ENCODE measurements at regions not wholly inside any gene's neighbourhood (a gene's known extent, or its start where the extent isn't known, plus 50 kb on each side); places are given as distances from the start of the nearest gene placed in this dataset.
"Not testable (repeated sequence)": the region's sequence is repeated elsewhere in the genome, so short reads cannot be mapped to it uniquely, and the experiment has no call there.

GRCh38 chr1:96072021-96072420 is 649.6 kb upstream of the PTBP2 start:
- no peak for DNase-seq (ENCODE audit: low spot score)

- no peak for DNase-seq (ENCODE audit: low spot score)
Measured at GRCh38 chr1:96073100-96073499, 648.5 kb upstream of the PTBP2 start.

GRCh38 chr1:96074422-96074821 is 647.2 kb upstream of the PTBP2 start:
- no peak for DNase-seq (ENCODE audit: low spot score)

GRCh38 chr1:96074876-96075577 is 646.6 kb upstream of the PTBP2 start:
- no peak for DNase-seq (ENCODE audit: low spot score)

- no peak for DNase-seq (ENCODE audit: low spot score)
Measured at GRCh38 chr1:96075704-96076455, 645.7 kb upstream of the PTBP2 start.

- DNase-seq (ENCODE audit: low spot score), result no peak
Measured at GRCh38 chr1:96076589-96076988, 645.0 kb upstream of the PTBP2 start.

GRCh38 chr1:96079581-96079980 is 642.0 kb upstream of the PTBP2 start:
- no peak for DNase-seq (ENCODE audit: low spot score)

GRCh38 chr1:96080925-96081324 is 640.7 kb upstream of the PTBP2 start:
- no peak for DNase-seq (ENCODE audit: low spot score)

GRCh38 chr1:96087719-96088118 is 633.9 kb upstream of the PTBP2 start:
- no peak for DNase-seq (ENCODE audit: low spot score)

- DNase-seq (ENCODE audit: low spot score), result no peak
Measured at GRCh38 chr1:96090134-96090533, 631.5 kb upstream of the PTBP2 start.

GRCh38 chr1:96095849-96096612 is 625.6 kb upstream of the PTBP2 start:
- DNase-seq (ENCODE audit: low spot score), result no peak

GRCh38 chr1:96096613-96097321 is 624.8 kb upstream of the PTBP2 start:
- no peak for DNase-seq (ENCODE audit: low spot score)

GRCh38 chr1:96104506-96104905 is 617.1 kb upstream of the PTBP2 start:
- DNase-seq (ENCODE audit: low spot score), result no peak

GRCh38 chr1:96104906-96105305 is 616.7 kb upstream of the PTBP2 start:
- no peak for DNase-seq (ENCODE audit: low spot score)

- no peak for DNase-seq (ENCODE audit: low spot score)
Measured at GRCh38 chr1:96116731-96117130, 604.9 kb upstream of the PTBP2 start.

GRCh38 chr1:96130432-96130831 is 591.2 kb upstream of the PTBP2 start:
- no peak for DNase-seq (ENCODE audit: low spot score)

GRCh38 chr1:96144636-96145035 is 576.9 kb upstream of the PTBP2 start:
- DNase-seq (ENCODE audit: low spot score), result no peak

- no peak for DNase-seq (ENCODE audit: low spot score)
Measured at GRCh38 chr1:96145492-96145891, 576.1 kb upstream of the PTBP2 start.

GRCh38 chr1:96152957-96153356 is 568.6 kb upstream of the PTBP2 start:
- not testable (repeated sequence) for DNase-seq (ENCODE audit: low spot score)

GRCh38 chr1:96157101-96157500 is 564.5 kb upstream of the PTBP2 start:
- no peak for DNase-seq (ENCODE audit: low spot score)

- no peak for DNase-seq (ENCODE audit: low spot score)
Measured at GRCh38 chr1:96159379-96159778, 562.2 kb upstream of the PTBP2 start.

GRCh38 chr1:96164053-96164452 is 557.5 kb upstream of the PTBP2 start:
- no peak for DNase-seq (ENCODE audit: low spot score)
